ENCODE measurements at regions not wholly inside any gene's neighbourhood (a gene's known extent, or its start where the extent isn't known, plus 50 kb on each side); places are given as distances from the start of the nearest gene placed in this dataset.

DNA sequence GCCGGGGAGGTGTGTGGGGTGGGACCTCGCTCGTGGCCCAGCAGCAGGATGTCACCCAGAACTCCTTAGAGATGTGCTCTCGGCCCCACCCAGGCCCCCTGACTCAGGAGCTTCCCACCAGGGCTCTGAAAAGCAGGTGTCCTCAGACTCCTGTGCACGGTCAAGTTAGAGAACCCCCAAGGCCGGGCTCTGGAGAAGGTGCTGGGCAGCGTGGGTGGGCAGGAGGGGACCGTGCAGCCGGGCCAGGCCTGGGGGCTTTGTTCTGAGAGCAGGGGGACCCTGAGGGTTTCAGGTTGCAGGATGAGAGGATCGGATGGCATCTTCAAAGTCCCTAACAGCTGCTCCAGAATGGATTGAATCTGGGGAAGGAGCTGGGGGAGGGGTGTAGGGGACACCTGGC lies 164.4 kb upstream of the CIBAR2 start:
- TF ChIP-seq CTCF (IDR thresholded peaks at IDR 0.05; ENCODE audit: control insufficient read depth, insufficient read depth, low read depth, low read length, missing control alignments), result no peak
- no peak overlapping the region for H3K4me3 ChIP-seq (ENCODE audit: control insufficient read depth, low read depth, low read length)
- no peak for DNase-seq (ENCODE audit: low read depth)

DNA sequence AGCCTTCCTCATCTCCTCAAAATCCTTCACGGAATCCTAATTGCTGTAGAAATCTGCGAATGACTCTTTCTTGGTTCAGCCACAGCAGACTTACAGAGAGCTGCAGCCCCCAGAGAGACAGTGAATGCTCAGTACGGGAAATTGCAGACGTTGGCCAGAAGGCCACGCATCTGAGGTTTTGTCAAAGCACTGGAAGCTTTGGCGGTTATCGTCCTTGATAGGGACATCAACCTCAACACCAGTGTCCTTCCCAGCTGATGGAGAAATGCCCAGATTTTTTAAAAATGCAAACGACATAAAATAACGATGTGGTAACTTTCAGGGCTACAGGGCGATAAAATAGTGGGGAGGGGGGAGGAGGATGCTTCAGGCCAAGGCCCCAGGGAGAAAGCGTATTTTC lies 166.6 kb upstream of the CIBAR2 start:
- H3K4me3 ChIP-seq (ENCODE audit: control insufficient read depth, low read depth, low read length), result no peak overlapping the region
- DNase-seq (ENCODE audit: low read depth), result no peak
- no peak for TF ChIP-seq CTCF (IDR thresholded peaks at IDR 0.05; ENCODE audit: control insufficient read depth, insufficient read depth, low read depth, low read length, missing control alignments)

DNA sequence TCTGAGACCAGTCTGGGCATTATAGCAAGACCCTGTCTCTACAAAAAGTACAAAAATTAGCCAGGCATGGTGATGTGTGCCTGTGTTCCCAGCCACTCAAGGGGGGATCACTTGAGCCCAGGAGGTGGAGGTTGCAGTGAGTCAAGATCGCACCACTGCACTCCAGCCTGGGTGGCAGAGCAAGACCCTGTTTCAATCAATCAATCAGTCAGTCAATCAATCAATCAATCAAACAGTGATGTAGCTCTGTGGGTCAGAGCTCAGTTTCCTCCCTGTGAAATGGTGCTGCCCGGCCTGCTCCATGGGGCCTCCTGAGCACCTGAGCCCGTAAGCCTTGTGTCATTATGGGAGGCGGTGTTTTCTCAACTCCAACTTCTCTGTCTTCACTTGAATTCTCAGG lies 167.1 kb upstream of the CIBAR2 start:
- H3K4me3 ChIP-seq (ENCODE audit: control insufficient read depth, low read depth, low read length), result no peak overlapping the region
- TF ChIP-seq CTCF (IDR thresholded peaks at IDR 0.05; ENCODE audit: control insufficient read depth, insufficient read depth, low read depth, low read length, missing control alignments), result no peak
- no peak for DNase-seq (ENCODE audit: low read depth)

GRCh38 chr16:85279825-85280545 lies 167.7 kb upstream of the CIBAR2 start:
- TF ChIP-seq CTCF (IDR thresholded peaks at IDR 0.05; ENCODE audit: control insufficient read depth, insufficient read depth, low read depth, low read length, missing control alignments), result no peak
- no peak for DNase-seq (ENCODE audit: low read depth)
- no peak overlapping the region for H3K4me3 ChIP-seq (ENCODE audit: control insufficient read depth, low read depth, low read length)

DNA sequence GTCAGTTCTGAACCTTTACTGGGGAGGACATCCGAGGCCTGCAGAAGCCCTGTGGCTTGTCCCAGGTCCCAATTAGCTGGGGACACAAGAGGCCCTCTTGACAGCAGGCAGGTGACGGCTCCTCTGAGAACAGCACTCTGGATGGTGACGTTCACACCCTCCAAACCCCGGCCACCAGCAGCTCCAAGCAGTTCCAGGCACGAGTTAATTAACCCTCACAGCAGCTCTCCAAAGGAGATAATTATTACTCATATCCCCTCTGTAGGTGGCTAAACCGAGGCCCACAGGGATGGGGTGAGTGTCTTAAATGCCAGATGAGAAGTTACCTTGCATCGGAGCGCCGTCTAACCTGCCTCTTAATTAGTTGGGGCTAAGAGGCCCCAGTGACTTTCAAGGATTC lies 168.9 kb upstream of the CIBAR2 start:
- TF ChIP-seq CTCF (IDR thresholded peaks at IDR 0.05; ENCODE audit: control insufficient read depth, insufficient read depth, low read depth, low read length, missing control alignments), result no peak
- no peak overlapping the region for H3K4me3 ChIP-seq (ENCODE audit: control insufficient read depth, low read depth, low read length)
- DNase-seq (ENCODE audit: low read depth), result no peak

DNA sequence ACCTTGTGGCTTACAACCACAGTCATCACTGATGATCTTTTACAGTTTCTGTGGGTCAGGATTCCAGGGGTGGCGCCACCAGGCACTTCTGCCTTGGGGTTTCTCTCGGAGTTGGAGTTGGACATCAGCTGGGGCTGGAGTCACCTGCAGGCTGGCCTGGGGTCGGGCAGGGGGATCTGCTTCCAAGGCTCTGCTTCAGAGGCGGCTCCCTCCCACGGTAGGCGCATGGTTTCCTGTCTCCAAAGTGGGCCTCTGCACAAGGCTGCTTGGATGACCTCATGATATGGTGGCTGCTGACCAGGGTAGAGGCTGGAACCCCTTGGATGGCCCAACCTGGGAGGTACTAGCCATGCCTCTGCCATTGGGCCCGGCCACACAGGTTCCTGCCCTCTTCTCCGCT lies 170.6 kb upstream of the CIBAR2 start:
- no peak overlapping the region for H3K4me3 ChIP-seq (ENCODE audit: control insufficient read depth, low read depth, low read length)
- DNase-seq (ENCODE audit: low read depth), result no peak
- no peak for TF ChIP-seq CTCF (IDR thresholded peaks at IDR 0.05; ENCODE audit: control insufficient read depth, insufficient read depth, low read depth, low read length, missing control alignments)
